SK-MEL-5 (cell line): ENCODE measurements at regions not wholly inside any gene's neighbourhood (a gene's known extent, or its start where the extent isn't known, plus 50 kb on each side); places are given as distances from the start of the nearest gene placed in this dataset.

ENCODE experiments used
- DNase-seq: peaks from one replicate; pipeline ENCODE4 v3.0.0-alpha.2; 2016; ENCODE audit warnings: low read depth, low spot score
- in situ Hi-C: cut with HindIII; loops from 2 replicates; pipeline ENCODE4 v1.10.0; 2016; ENCODE audit warnings: low sequenced_read_pairs, high pct_unique_total_duplicates, low pct_unique_long_range_greater_than_20kb

DNA sequence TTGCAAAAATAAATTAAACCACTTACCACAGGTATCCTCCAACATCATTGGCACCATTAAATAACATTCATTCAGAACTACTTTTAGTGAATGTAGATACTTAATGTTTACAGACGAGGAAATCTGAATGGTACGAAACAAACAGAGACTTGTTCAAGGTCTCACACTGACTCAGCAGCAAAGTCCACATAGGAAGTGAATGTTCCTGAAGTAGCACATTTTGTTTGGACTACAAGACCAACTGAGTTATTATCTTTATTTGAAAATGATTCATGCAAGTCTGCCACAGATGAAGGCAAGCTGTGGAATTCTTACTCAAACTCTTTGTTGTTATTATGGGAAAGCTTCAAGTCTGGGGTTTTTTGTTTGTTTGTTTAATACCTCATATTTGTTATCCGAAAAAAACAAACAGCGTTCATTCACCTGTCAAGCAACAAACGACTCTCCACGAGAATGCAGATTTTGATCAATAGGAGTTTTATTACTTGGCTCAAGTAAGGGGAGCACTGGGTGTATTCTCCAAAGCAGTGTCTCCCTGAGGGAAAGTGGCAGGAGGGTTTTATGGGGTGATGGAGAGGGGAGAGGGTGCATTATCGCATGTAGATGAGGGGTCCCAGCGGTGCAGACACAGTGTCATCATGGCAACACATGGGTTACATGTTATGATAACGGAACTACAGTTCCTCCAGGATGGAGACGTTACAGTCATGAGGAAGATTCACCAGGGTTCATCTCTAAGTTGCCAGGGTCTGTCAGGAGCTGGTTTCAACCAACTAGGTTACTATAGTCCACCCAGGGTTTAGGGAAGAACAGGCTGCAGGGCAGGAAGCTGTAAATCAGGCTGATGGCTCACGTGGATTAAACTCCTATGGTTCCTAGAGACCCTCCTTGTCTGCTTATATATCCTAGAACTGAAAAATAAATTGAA lies 147.7 kb upstream of the AKR1E2 start:
- in situ Hi-C loops = no loop called here

DNA sequence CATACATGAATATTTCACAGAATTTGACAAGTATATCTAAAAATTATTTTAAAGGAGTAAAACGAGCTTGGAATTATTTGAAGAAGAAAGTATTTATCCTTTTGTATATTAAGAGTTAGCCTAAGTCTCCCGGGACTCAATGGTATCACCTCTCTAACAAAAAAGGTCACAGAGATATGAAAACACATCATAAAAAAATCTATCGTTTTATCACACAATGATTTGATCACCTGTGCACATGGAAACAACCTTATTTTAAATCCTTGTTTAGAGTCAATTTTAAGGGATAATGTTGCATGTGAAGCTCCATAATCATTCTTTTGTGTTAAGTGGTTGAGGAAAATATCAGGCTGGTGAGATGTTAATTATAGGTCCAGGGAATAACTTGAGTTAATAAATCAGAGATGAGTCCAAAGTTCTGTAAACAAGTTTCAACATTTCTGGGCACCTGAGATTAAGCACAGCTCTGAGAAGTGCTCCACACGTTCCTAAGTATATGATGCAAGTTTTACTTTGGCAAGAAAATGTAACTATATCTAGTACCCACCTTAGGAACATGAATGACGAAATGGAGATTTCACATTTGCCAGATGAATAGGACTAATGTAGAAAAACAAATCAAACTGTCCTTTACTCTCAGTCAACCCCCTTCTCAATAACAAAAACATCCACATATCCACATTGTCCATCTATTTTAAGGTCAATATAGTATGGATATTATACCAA lies 148.5 kb upstream of the AKR1E2 start:
- in situ Hi-C loops = no loop called here
- DNase-seq = no peak

More for the DNA sequence above, 147.7 kb upstream of the AKR1E2 start:
- DNase-seq = no peak

DNA sequence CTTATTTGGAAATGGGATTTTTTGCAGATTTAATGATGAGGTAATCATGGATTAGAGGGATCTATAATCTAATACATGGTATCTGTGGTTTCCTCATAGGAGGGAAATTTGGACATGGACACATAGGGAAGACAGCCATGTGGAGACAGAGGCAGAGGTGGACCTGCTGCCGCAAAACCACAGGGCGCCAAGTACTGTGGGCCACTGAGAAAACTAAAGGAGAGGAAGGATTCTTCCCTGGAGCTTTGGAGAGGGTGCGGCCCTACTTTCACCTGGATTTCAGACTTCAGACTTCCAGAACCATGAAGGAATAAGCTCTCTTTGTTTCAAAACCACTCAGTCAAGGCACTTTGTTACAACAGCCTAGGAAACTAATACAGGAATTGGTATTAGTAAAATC lies 149.4 kb upstream of the AKR1E2 start:
- no peak for DNase-seq
- in situ Hi-C loops = no loop called here

DNA sequence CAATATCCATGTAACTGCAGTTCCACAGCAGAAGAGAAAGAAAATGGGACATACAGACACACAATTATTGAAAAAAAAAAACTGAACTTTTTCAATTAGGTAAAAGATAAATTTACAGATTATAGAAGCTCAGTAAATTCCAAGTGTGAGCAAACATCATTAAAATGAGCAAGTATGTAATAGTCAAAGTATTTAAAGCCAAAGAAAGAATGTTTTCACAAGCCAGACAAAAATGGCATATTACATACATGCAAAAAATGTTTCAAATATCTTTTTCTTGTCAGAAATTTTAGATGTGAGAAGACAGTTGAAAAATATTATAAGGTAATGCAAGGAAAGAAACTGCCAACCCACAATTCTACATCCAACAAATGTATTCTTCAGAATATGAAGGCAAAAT lies 150.2 kb upstream of the AKR1E2 start:
- no peak for DNase-seq
- in situ Hi-C loops = no loop called here

DNA sequence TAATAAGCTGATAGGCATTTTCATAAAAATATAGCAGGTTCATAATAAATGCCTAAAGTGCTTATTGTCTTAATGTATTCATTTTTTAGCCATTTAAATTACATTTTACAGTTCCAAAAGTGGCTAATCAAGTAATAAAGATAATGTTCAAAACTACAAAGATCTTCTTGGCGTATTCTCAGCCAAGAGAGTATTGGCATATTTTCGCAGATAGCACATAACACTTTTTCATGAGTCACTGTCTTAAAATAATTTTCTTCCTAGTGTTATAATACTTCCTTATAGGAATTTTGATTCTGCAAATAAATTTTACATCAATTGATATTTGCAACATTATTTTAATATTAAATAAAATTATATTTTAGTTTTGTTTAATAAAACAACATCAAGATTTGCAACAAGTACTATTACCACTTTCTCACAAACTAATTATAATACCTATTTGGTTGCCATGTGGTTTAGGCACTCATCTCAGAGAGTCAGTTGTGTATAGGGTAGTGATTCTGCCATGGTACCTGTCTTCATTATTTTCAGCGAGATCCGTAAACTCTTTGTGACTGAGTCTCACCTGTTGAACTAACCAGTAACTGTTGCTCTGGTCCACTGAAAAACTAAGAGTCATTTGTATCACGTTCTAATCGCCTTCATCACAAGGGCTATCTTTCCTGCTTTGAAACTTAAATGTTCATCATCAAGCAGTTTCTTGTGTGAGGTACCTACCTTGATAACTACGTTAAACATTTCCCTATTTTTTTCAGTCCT lies 152.5 kb upstream of the AKR1E2 start:
- no peak for DNase-seq
- in situ Hi-C loops = no loop called here

DNA sequence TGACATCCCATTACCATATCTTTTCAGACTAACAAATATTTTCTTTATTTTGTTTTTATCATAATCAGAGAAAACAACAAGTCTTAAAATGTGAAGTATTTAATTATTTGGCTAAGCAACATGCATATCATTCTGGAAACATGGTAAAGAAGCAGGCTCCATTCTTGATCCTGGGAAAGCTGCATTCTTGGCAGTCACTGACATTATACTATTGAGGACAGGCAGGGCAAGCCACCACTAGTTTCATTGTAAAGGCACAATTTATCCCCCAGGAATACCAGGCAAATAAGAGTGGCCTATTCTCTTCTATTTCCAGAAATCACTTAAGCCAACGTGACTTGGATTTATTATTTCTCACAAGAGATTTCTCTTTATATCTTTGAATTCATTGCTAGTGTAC lies 153.8 kb upstream of the AKR1E2 start:
- in situ Hi-C loops = no loop called here
- DNase-seq = no peak

DNA sequence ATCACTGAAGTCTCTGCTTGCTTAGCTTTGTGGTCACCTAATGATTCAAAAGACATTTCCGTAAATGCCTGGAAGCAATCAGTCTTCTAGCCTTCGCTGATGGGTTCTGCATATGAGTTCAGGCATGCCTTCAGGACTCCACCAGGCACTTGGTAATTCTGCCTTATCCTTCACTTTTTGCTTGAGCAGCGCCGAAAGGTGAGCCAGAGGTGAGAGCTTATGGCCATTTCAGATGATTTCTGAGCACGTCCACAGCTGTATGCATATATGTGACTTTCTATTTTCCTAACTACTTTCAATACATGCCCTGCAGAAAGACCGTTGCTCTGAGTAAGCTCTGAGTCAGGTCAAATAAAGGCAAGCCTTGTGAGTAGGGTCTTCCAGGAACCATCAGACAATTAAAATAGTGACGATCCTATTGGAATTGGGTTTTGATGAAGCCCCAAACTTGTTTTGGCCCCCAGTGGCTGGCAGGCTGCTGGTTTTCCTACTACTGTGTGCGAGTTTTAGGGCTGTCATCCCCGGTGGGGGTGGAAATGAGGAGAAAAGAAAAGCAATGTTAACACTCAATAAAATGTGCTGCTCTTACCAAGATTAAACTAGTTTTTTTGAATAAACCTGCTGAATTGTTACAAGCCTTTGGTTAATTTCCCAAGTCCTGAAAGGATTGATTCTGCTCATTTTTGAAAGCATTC lies 154.4 kb upstream of the AKR1E2 start:
- in situ Hi-C loops = no loop called here
- peak; percentile 58 for DNase-seq

DNA sequence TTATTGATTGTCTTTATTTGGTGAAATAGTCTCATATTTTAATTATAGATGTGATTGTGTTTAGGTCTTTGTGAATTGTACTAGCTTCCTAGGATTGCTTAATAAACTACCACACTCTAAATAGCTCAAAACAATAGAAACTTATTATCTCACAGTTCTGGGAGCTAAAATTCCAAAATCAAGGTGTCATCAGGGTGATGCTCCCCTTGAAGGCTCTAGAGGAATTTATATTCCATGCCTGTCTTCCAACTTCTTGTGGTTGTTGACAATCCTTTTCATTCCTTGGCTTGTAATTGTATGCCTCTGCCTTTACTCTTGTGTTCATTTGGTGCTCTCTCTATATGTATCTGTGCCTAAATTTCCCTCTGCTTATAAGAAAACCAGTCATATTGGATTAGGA lies 155.3 kb upstream of the AKR1E2 start:
- in situ Hi-C loops = no loop called here
- DNase-seq = no peak

DNA sequence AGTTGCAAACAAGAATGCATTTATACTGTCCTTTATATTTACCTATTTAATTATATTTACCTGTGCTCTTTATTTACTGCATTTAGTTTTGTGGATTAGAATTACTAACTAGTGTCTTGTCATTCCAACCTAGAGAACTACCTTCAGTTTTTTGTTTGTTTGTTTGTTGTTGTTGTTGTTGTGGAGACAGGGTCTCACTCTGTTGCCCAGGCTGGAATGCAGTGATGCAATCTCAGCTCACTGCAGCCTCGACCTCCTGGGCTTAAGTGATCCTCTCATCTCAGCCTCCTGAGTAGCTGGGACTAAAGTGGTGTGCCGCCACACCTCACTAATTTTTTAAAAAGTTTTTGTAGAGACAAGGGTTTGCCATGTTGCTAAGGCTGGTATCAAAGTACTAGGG lies 156.4 kb upstream of the AKR1E2 start:
- DNase-seq = no peak
- in situ Hi-C loops = no loop called here

DNA sequence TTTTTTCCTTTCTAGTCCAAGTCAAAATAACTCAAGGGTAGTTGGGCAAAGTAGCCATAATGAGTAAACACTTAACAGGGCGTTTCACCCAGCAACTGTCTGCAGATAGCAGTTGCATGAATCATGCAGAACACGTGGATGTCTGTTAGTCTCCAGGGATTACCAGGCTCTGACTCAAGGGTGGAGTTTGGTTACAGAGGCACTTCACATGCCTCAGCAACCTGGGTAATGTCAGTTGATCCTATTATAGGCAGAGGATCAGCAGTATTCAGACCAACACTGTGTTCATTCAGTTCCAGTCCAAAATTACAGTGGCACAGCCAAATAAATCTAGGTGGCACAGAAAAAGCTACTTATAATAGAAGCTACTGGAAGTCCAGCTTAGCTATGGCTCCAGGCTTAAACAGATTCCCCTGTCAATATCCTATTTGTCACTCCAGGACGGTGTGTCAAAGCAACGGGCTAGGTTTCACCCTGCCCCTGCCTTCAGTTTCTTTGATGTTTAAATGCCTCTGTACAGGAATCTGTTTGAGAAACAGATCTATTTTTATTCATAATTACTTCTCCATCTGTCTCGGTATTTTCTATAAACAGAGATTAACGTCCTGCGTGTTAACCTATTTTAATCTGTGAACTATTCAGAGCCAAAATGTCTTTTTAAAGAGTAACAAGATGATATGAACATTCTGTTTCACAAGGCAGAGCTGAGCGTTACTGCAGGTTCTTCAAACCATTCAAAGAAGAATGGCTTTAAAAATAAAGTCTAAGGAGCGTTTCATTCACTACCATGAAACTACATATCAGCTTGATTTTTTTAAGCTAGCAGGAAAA lies 162.6 kb upstream of the AKR1E2 start:
- in situ Hi-C loops = no loop called here
- DNase-seq = peak; percentile 97

DNA sequence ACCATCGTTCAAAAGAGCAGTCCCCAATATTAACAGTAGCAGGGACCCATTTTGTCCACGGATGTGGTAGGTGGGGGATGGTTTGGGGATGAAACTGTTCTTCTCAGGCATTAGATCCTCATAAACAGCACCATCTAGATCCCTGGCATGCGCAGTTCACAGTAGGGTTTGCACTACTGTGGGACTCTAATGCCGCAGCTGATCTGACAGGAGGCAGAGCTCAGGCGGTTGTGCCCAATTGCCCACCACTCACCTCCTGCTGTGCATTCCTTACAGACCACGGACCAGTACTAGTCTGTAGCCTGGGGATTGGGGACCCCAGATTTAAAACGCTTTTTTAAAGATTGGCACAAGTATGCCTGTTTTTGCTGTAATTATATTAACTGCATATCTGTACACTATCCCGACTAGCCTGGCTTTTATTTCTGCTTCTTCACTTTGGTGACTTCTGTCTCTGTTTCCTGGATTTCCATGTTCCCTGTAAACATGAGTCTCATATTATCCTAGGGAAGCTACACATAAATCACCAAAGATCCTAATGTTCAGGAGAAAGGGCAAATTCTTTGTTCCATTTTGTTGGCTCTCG lies 163.3 kb upstream of the AKR1E2 start:
- in situ Hi-C loops = no loop called here
- DNase-seq = peak; percentile 66

DNA sequence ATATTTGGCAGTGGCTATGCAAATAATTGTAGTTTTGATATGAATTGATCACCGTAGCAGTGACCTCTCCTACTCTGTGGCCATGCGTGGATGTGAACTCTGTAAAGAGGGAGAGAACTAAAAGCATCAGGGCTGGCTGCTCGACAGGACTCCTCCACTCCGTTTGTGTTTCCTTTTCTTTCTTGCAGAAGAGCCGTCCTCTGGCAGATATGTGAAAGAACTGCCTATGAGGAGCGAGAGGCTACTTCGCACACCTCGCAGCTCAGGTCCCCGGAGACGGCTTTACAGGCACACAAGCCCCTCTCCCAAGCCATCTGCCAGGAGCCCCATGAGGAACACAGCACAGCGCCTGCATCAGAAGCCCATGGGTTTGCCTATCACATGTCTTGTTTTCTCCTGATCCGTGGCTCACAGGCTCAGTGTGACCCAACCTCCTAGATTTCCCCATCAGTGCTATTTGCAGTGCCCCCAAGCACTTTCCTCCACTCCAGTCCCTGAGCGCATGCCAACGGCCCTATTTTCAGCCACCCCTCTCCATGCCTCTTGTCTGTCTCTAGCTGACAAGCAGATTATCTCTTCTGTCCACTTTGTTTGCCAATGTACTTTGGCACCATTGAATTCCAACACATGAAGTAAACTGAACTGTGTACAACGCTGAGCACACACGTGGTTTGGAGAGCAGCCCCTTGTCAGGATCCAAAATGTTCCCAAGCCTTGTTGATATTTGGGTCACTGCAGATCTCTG lies 164.3 kb upstream of the AKR1E2 start:
- DNase-seq = peak; percentile 75
- in situ Hi-C loops = no loop called here

DNA sequence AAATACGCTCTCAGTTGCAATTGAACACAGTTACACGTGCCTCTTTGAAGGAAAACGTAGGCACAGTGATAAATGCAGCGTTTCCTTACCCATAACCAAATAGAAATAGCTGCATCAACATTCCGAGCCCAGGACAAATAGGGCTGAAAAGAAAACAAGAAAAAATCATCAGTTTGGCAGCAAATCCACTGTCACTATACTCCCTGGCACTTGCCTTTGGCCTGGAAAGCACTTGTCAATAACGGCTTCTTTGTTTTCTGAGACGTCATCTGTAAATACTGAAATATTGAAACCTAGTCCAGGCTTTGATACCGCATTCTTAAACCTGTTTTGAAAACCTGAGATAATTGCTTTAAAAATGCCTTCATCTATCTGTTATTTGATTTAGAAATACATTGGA lies 167.2 kb upstream of the AKR1E2 start:
- in situ Hi-C loops = no loop called here
- peak; percentile 60 for DNase-seq

DNA sequence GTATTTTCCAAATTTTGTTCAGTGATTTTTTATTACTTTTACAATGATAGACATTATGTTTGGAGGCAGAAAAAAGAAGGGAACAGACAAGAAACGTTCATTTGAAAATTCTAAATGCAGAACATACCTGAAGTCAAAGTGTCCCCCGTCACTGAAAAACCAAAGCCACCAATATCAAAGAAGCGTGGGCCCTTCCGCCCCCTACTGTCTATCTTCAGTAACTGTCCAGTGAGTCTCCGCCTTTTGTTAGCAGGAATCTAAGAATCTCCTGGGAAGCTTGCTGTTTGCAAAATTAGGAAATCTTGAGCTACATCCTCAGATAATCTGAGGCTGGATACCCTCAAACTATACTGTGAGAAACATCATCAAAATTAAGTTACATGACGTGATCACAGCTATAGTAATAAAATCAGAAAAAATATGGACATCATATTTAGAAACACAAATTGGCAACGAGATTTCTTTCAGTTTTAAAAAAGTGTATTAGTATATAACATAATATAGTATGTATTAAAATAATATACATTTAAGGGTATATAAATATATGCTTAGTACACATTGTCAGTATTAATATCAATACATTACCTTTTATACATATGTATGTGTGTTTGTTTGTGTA lies 169.3 kb upstream of the AKR1E2 start:
- peak; percentile 72 for DNase-seq
- in situ Hi-C loops = no loop called here

DNA sequence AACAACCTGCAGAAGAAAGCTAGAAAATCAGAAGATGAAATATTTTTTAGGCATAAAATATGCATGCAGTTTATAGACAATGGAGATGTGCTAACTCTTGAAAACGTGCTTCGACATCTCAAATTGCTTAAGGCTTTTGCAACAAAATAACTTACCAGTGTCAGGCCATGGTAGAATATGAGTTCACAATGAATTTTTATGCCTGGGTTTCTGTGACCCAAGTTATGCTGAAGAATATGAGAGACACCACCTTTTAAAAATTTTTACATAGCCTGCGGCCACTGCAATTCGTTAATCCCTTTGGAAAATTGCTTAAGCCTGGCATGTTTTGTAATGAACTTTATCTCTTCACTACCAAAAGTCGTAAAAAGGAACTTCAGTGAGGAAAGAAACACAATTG lies 170.1 kb upstream of the AKR1E2 start:
- no peak for DNase-seq
- in situ Hi-C loops = no loop called here

DNA sequence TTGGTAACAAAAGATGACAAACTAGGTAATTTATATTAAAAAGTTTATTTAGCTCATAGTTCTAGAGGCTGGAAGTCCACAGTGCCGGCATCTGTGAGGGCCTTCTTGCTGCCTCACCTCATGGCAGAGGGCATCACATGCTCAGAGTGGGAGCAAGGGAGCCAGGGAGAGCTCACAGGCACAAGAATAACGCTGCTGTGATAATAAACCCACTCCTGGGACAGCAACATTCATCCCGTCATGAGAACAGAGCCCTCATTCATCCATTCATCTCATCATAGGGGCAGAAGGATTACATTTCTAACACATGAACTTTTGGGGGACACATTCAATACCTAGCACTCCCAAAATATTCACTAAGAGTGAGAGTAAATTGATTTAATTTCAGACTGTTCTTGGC lies 170.6 kb upstream of the AKR1E2 start:
- peak; percentile 84 for DNase-seq
- in situ Hi-C loops = no loop called here
